Esophagus squamous epithelium (tissue), 5 donors: ENCODE measurements at regions not wholly inside any gene's neighbourhood (a gene's known extent, or its start where the extent isn't known, plus 50 kb on each side); places are given as distances from the start of the nearest gene placed in this dataset.

Experiments used
- DNase-seq: peaks from one replicate; lab custom pipeline; 2025; lab: John Stamatoyannopoulos, UW
- H3K27ac ChIP-seq, 4 donors: fragments of 200-600 bp; sonication (generic); one replicate each; pipeline ENCODE4 v1.5.1; 2016 to 2019; ENCODE audit warnings: mild to moderate bottlenecking in 1 of 4
- H3K27me3 ChIP-seq, 4 donors: fragments of 200-600 bp; sonication (generic); 1 replicate in 3 of 4; 2 replicates in 1 of 4; pipeline versions ENCODE4 v1.5.1 to v1.6.0; 2017 to 2021; ENCODE audit warnings: antibody characterized with exemption in 1 of 4
- H3K36me3 ChIP-seq, 3 donors: fragments of 200-600 bp; sonication (generic); one replicate each; pipeline ENCODE4 v1.5.1; 2016 to 2019
- H3K4me1 ChIP-seq, 3 donors: fragments of 200-600 bp; sonication (generic); one replicate each; pipeline ENCODE4 v1.5.1; 2017 to 2019
- H3K4me3 ChIP-seq, 4 donors: fragments of 200-600 bp; sonication (generic); 1 replicate in 3 of 4; 2 replicates in 1 of 4; pipeline ENCODE4 v1.5.1; 2016 to 2019; ENCODE audit warnings: mild to moderate bottlenecking in 2 of 4, moderate library complexity in 1 of 4
- H3K9me3 ChIP-seq, 3 donors: fragments of 200-600 bp; sonication (generic); one replicate each; pipeline ENCODE4 v1.5.1; 2016 to 2019
- CTCF ChIP-seq, 6 experiments: fragments of 450-650 bp in 4 of 6; fragments of 200-600 bp in 2 of 6; sonication (generic) in 2 of 6; IDR thresholded peaks; one replicate each; pipeline ENCODE4 v1.5.1; 2016 to 2019; ENCODE audit warnings: antibody characterized with exemption in 6 of 6, mild to moderate bottlenecking in 4 of 6, moderate library complexity in 4 of 6
- POLR2A ChIP-seq, 4 donors: fragments of 450-650 bp; IDR thresholded peaks; one replicate each; pipeline ENCODE4 v1.6.1; 2017; ENCODE audit warnings: antibody characterized with exemption in 4 of 4, mild to moderate bottlenecking in 4 of 4, moderate library complexity in 3 of 4
- WGBS, 2 donors: methylation state at CpG; one replicate each; pipeline ENCODE4 v1.1.5; 2018; 5-methylcytosine and 5-hydroxymethylcytosine counted together
- intact Hi-C: fragments of 100-400 bp; cut with DNase I; formaldehyde crosslinking; loops from one replicate; pipeline ENCODE4 v1.15.0; 2022
- donor health status: DM: yes; HTN: yes; CAD: no.

GRCh38 chr1:184187097-184187496, 135.6 kb downstream of the TSEN15 start:
- Histone ChIP-seq H3K9me3 (no peaks in the 10 kb centered on the region), H3K4me1 (peaks cover 0 to 9% (median 0%) of the 10 kb centered on the region in 3 donors), H3K4me3 (no peak overlapping the region), H3K36me3 (no peaks in the 10 kb centered on the region), H3K27ac (no peak overlapping the region), H3K27me3 (peaks cover 0 to 26% (median 0%) of the 10 kb centered on the region in 4 donors)
- intact Hi-C loops = no loop called here
- 79 to 92% methylated on average over 3 of the region's 3 CpGs for WGBS, 2 donors
- no peak for DNase-seq
- no peak for TF ChIP-seq CTCF (IDR thresholded peaks at IDR 0.05)
- TF ChIP-seq POLR2A (IDR thresholded peaks at IDR 0.05) = no peak

GRCh38 chr1:184188037-184188436, 136.5 kb downstream of the TSEN15 start:
- Histone ChIP-seq H3K36me3 (no peaks in the 10 kb centered on the region), H3K4me1 (peaks cover 0 to 9% (median 0%) of the 10 kb centered on the region in 3 donors)
- 43 to 60% methylated on average over 2 of the region's 2 CpGs for WGBS, 2 donors

GRCh38 chr1:184189361-184189760, 137.8 kb downstream of the TSEN15 start:
- H3K27ac ChIP-seq = no peak overlapping the region
- intact Hi-C loops = no loop called here
- TF ChIP-seq CTCF (IDR thresholded peaks at IDR 0.05) (no peak), POLR2A (IDR thresholded peaks at IDR 0.05) (no peak)

More at GRCh38 chr1:184188037-184188436, 136.5 kb downstream of the TSEN15 start:
- TF ChIP-seq POLR2A (IDR thresholded peaks at IDR 0.05) (no peak), CTCF (IDR thresholded peaks at IDR 0.05) (no peak)
- Histone ChIP-seq H3K27ac (no peak overlapping the region), H3K4me3 (no peak overlapping the region), H3K27me3 (peaks cover 0 to 30% (median 0%) of the 10 kb centered on the region in 4 donors), H3K9me3 (no peaks in the 10 kb centered on the region)
- no peak for DNase-seq
- intact Hi-C loops = no loop called here

GRCh38 chr1:184190616-184191015, 139.1 kb downstream of the TSEN15 start:
- DNase-seq = no peak
- no peak overlapping the region for H3K4me3 ChIP-seq
- no peaks in the 10 kb centered on the region for H3K36me3 ChIP-seq
- no peak for TF ChIP-seq POLR2A (IDR thresholded peaks at IDR 0.05)
- no peak for TF ChIP-seq CTCF (IDR thresholded peaks at IDR 0.05)
- WGBS, 2 donors = 51 to 60% methylated on average over 2 of the region's 2 CpGs
- intact Hi-C loops = no loop called here
- H3K27ac ChIP-seq = no peak overlapping the region
- H3K9me3 ChIP-seq = no peaks in the 10 kb centered on the region
- peaks cover 0 to 9% (median 0%) of the 10 kb centered on the region in 3 donors for H3K4me1 ChIP-seq
- peaks cover 0 to 35% (median 0%) of the 10 kb centered on the region in 4 donors for H3K27me3 ChIP-seq

More at GRCh38 chr1:184189361-184189760, 137.8 kb downstream of the TSEN15 start:
- H3K4me3 ChIP-seq = no peak overlapping the region
- peaks cover 0 to 9% (median 0%) of the 10 kb centered on the region in 3 donors for H3K4me1 ChIP-seq
- no peaks in the 10 kb centered on the region for H3K36me3 ChIP-seq
- no peaks in the 10 kb centered on the region for H3K9me3 ChIP-seq
- H3K27me3 ChIP-seq = peaks cover 0 to 35% (median 0%) of the 10 kb centered on the region in 4 donors
- no peak for DNase-seq

GRCh38 chr1:184191181-184191621, 139.7 kb downstream of the TSEN15 start:
- no peak for DNase-seq

More at GRCh38 chr1:184191181-184191621, 139.7 kb downstream of the TSEN15 start:
- intact Hi-C loops = no loop called here
- no peak for TF ChIP-seq POLR2A (IDR thresholded peaks at IDR 0.05)
- no peak for TF ChIP-seq CTCF (IDR thresholded peaks at IDR 0.05)
- H3K36me3 ChIP-seq = no peaks in the 10 kb centered on the region
- peaks cover 0 to 9% (median 0%) of the 10 kb centered on the region in 3 donors for H3K4me1 ChIP-seq
- H3K9me3 ChIP-seq = no peaks in the 10 kb centered on the region
- H3K27ac ChIP-seq = no peak overlapping the region
- H3K4me3 ChIP-seq = no peak overlapping the region
- 49 to 52% methylated on average over 11 to 12 of the region's 12 CpGs for WGBS, 2 donors
- H3K27me3 ChIP-seq = peaks cover 0 to 35% (median 0%) of the 10 kb centered on the region in 4 donors
